Keratinocyte (primary cell): ENCODE measurements at regions not wholly inside any gene's neighbourhood (a gene's known extent, or its start where the extent isn't known, plus 50 kb on each side); places are given as distances from the start of the nearest gene placed in this dataset.

Experiments used
- CTCF ChIP-seq, 3 experiments: IDR thresholded peaks in 1 of 3; conservative IDR thresholded peaks in 1 of 3; optimal IDR thresholded peaks in 1 of 3; 2 replicates in 2 of 3; 3 replicates in 1 of 3; pipeline versions ENCODE3 to v1.5.1; 2011; ENCODE audit warnings: low read length in 3 of 3, mild to moderate bottlenecking in 3 of 3, moderate library complexity in 2 of 3, control low read depth in 1 of 3, inconsistent platforms in 1 of 3; ENCODE audit not compliant: insufficient read depth in 2 of 3; ENCODE audit errors: extremely low read depth in 1 of 3
- EZH2 ChIP-seq: IDR thresholded peaks from one replicate; pipeline ENCODE4 v1.6.1; 2012; ENCODE audit warnings: inconsistent platforms, mild to moderate bottlenecking, low read length, moderate library complexity

GRCh38 chr11:70547386-70547785 is 149.1 kb downstream of the CTTN start:
- no peak for TF ChIP-seq CTCF (optimal IDR thresholded peaks at IDR 0.05 in 1 of 3, IDR thresholded peaks at IDR 0.05 in 1 of 3, conservative IDR thresholded peaks at IDR 0.05 in 1 of 3; ENCODE audit: extremely low read depth in 1 of 3, insufficient read depth in 2 of 3, low read length in 3 of 3)
- no peak for TF ChIP-seq EZH2
